Testis (tissue), 2 donors: ENCODE measurements at regions not wholly inside any gene's neighbourhood (a gene's known extent, or its start where the extent isn't known, plus 50 kb on each side); places are given as distances from the start of the nearest gene placed in this dataset.

Experiments
- DNase-seq: peaks from one replicate; pipeline ENCODE4 v3.0.0-alpha.2; 2019
- H3K27ac ChIP-seq, 2 donors: fragments of 200-600 bp; sonication (generic); one replicate each; pipeline ENCODE4 v1.5.1; 2019
- H3K27me3 ChIP-seq: fragments of 200-600 bp; sonication (generic); one replicate; pipeline ENCODE4 v1.5.1; 2019
- H3K36me3 ChIP-seq: fragments of 200-600 bp; sonication (generic); one replicate; pipeline ENCODE4 v1.5.1; 2017; ENCODE audit warnings: low read depth; ENCODE audit errors: missing control alignments
- H3K4me1 ChIP-seq: fragments of 200-600 bp; sonication (generic); one replicate; pipeline ENCODE4 v1.5.1; 2019
- H3K4me3 ChIP-seq, 2 donors: fragments of 200-600 bp; sonication (generic); one replicate each; pipeline ENCODE4 v1.5.1; 2017 to 2019
- H3K9me3 ChIP-seq: fragments of 200-600 bp; sonication (generic); one replicate; pipeline ENCODE4 v1.5.1; 2017
- CTCF ChIP-seq, 3 experiments: fragments of 450-650 bp in 2 of 3; fragments of 200-600 bp in 1 of 3; sonication (generic) in 1 of 3; IDR thresholded peaks; one replicate each; pipeline ENCODE4 v1.5.1; 2016 to 2019; ENCODE audit warnings: antibody characterized with exemption in 3 of 3, mild to moderate bottlenecking in 2 of 3, moderate library complexity in 1 of 3
- POLR2A ChIP-seq: fragments of 450-650 bp; IDR thresholded peaks from one replicate; pipeline ENCODE4 v1.6.1; 2017; ENCODE audit warnings: antibody characterized with exemption, mild to moderate bottlenecking, moderate library complexity
- WGBS, 2 donors: methylation state at CpG; one replicate each; pipeline ENCODE4 v1.1.5; 2018; 5-methylcytosine and 5-hydroxymethylcytosine counted together
- intact Hi-C: fragments of 100-400 bp; cut with DNase I; formaldehyde crosslinking; loops from one replicate; pipeline ENCODE4 v1.15.1; 2023; ENCODE audit warnings: low total_unique reads

- H3K4me1 ChIP-seq: no peaks in the 10 kb centered on the region
- no peak overlapping the region for H3K27ac ChIP-seq
- intact Hi-C loops: no loop called here
- no peak for DNase-seq
- H3K9me3 ChIP-seq: no peaks in the 10 kb centered on the region
- no peak for TF ChIP-seq CTCF (IDR thresholded peaks at IDR 0.05)
- no peak for TF ChIP-seq POLR2A
- no peaks in the 10 kb centered on the region for H3K27me3 ChIP-seq
- H3K4me3 ChIP-seq: no peak overlapping the region
- H3K36me3 ChIP-seq: no peaks in the 10 kb centered on the region
- 93 to 96% methylated on average over 2 of the region's 2 CpGs for WGBS, 2 donors
Measured at GRCh38 chr9:116072046-116072445, 81.5 kb upstream of the PAPPA start.

- 58 to 65% methylated on average over 2 of the region's 2 CpGs for WGBS, 2 donors
- H3K36me3 ChIP-seq: no peaks in the 10 kb centered on the region
- no peaks in the 10 kb centered on the region for H3K9me3 ChIP-seq
- H3K27me3 ChIP-seq: no peaks in the 10 kb centered on the region
- H3K4me1 ChIP-seq: no peaks in the 10 kb centered on the region
- H3K4me3 ChIP-seq: no peak overlapping the region
- intact Hi-C loops: no loop called here
- no peak for DNase-seq
- TF ChIP-seq CTCF (IDR thresholded peaks at IDR 0.05) (no peak), POLR2A (no peak)
- H3K27ac ChIP-seq: no peak overlapping the region
Measured at GRCh38 chr9:116073826-116074225, 79.8 kb upstream of the PAPPA start.

- Histone ChIP-seq H3K4me1 (no peaks in the 10 kb centered on the region), H3K36me3 (no peaks in the 10 kb centered on the region), H3K4me3 (no peak overlapping the region), H3K27ac (no peak overlapping the region), H3K9me3 (no peaks in the 10 kb centered on the region), H3K27me3 (no peaks in the 10 kb centered on the region)
- no peak for DNase-seq
- intact Hi-C loops: no loop called here
- TF ChIP-seq POLR2A: no peak
- no peak for TF ChIP-seq CTCF (IDR thresholded peaks at IDR 0.05)
Measured at GRCh38 chr9:116074658-116075057, 78.9 kb upstream of the PAPPA start.

GRCh38 chr9:116075191-116075590, 78.4 kb upstream of the PAPPA start:
- H3K4me3 ChIP-seq: no peak overlapping the region
- H3K9me3 ChIP-seq: no peaks in the 10 kb centered on the region
- 90 to 92% methylated on average over 5 of the region's 5 CpGs for WGBS, 2 donors
- TF ChIP-seq POLR2A (no peak), CTCF (IDR thresholded peaks at IDR 0.05) (no peak)
- H3K27me3 ChIP-seq: no peaks in the 10 kb centered on the region
- no peaks in the 10 kb centered on the region for H3K36me3 ChIP-seq
- no peaks in the 10 kb centered on the region for H3K4me1 ChIP-seq
- H3K27ac ChIP-seq: no peak overlapping the region
- no peak for DNase-seq
- intact Hi-C loops: no loop called here

GRCh38 chr9:116078640-116079039, 75.0 kb upstream of the PAPPA start:
- Histone ChIP-seq H3K36me3 (no peaks in the 10 kb centered on the region), H3K4me1 (no peaks in the 10 kb centered on the region), H3K4me3 (no peak overlapping the region), H3K27me3 (no peaks in the 10 kb centered on the region), H3K9me3 (no peaks in the 10 kb centered on the region), H3K27ac (no peak overlapping the region)
- no peak for TF ChIP-seq POLR2A
- no peak for TF ChIP-seq CTCF (IDR thresholded peaks at IDR 0.05)
- DNase-seq: no peak
- intact Hi-C loops: no loop called here
